ENCODE measurements at regions not wholly inside any gene's neighbourhood (a gene's known extent, or its start where the extent isn't known, plus 50 kb on each side); places are given as distances from the start of the nearest gene placed in this dataset.

- intact Hi-C loops (cut with DNase I; ENCODE audit: low total_unique reads): no loop called here
These were observed 393.6 kb downstream of the SOX9 start for GRCh38 chr17:72514321-72514861.

GRCh38 chr17:72514891-72515290, 394.1 kb downstream of the SOX9 start:
- no peak overlapping the region for H3K4me3 ChIP-seq
- H3K36me3 ChIP-seq: no peaks in the 10 kb centered on the region
- H3K27me3 ChIP-seq: peaks cover 0 to 9% of the 10 kb centered on the region in 2 donors
- DNase-seq: no peak
- no peaks in the 10 kb centered on the region for H3K4me1 ChIP-seq
- TF ChIP-seq CTCF (IDR thresholded peaks at IDR 0.05): no peak
- H3K27ac ChIP-seq: no peak overlapping the region
- no peaks in the 10 kb centered on the region for H3K9me3 ChIP-seq
- intact Hi-C loops (cut with DNase I; ENCODE audit: low total_unique reads): no loop called here

More at GRCh38 chr17:72514321-72514861, 393.6 kb downstream of the SOX9 start:
- DNase-seq: no peak
- Histone ChIP-seq H3K4me1 (no peaks in the 10 kb centered on the region), H3K9me3 (no peaks in the 10 kb centered on the region), H3K36me3 (no peaks in the 10 kb centered on the region), H3K4me3 (no peak overlapping the region), H3K27ac (no peak overlapping the region), H3K27me3 (peaks cover 0 to 9% of the 10 kb centered on the region in 2 donors)
- no peak for TF ChIP-seq CTCF (IDR thresholded peaks at IDR 0.05)

GRCh38 chr17:72515291-72516065, 394.7 kb downstream of the SOX9 start:
- Histone ChIP-seq H3K27ac (no peak overlapping the region), H3K36me3 (no peaks in the 10 kb centered on the region), H3K27me3 (peaks cover 0 to 9% of the 10 kb centered on the region in 2 donors), H3K4me3 (no peak overlapping the region), H3K4me1 (no peaks in the 10 kb centered on the region), H3K9me3 (no peaks in the 10 kb centered on the region)
- no peak for DNase-seq
- intact Hi-C loops (cut with DNase I; ENCODE audit: low total_unique reads): no loop called here
- no peak for TF ChIP-seq CTCF (IDR thresholded peaks at IDR 0.05)

- no peak overlapping the region for H3K4me3 ChIP-seq
- intact Hi-C loops (cut with DNase I; ENCODE audit: low total_unique reads): no loop called here
These were observed 396.1 kb downstream of the SOX9 start for GRCh38 chr17:72516772-72517399.

More at GRCh38 chr17:72516772-72517399, 396.1 kb downstream of the SOX9 start:
- H3K4me1 ChIP-seq: no peaks in the 10 kb centered on the region
- H3K36me3 ChIP-seq: no peaks in the 10 kb centered on the region
- TF ChIP-seq CTCF (IDR thresholded peaks at IDR 0.05): no peak
- H3K27ac ChIP-seq: no peak overlapping the region
- no peak for DNase-seq
- H3K9me3 ChIP-seq: no peaks in the 10 kb centered on the region
- H3K27me3 ChIP-seq: peaks cover 0 to 13% of the 10 kb centered on the region in 2 donors
